Astrocyte of the spinal cord (primary cell): ENCODE measurements at regions not wholly inside any gene's neighbourhood (a gene's known extent, or its start where the extent isn't known, plus 50 kb on each side); places are given as distances from the start of the nearest gene placed in this dataset.

Experiments used
- DNase-seq: peaks from one replicate; pipeline ENCODE4 v3.0.0; 2011; ENCODE audit warnings: low read depth, low spot score
- H3K4me3 ChIP-seq: 2 replicates; pipeline ENCODE4 v1.5.1; 2011; ENCODE audit warnings: low read depth, mild to moderate bottlenecking, low read length, moderate library complexity
- in situ Hi-C: cut with HindIII; loops from 2 replicates; pipeline ENCODE4 v1.10.0; 2017; ENCODE audit warnings: low sequenced_read_pairs
- TF ChIP-seq, protein P1 (sequence below): IDR thresholded peaks from 2 replicates; pipeline ENCODE4 v1.5.1; 2012; ENCODE audit warnings: low read depth, mild to moderate bottlenecking, low read length, inconsistent platforms

DNA sequence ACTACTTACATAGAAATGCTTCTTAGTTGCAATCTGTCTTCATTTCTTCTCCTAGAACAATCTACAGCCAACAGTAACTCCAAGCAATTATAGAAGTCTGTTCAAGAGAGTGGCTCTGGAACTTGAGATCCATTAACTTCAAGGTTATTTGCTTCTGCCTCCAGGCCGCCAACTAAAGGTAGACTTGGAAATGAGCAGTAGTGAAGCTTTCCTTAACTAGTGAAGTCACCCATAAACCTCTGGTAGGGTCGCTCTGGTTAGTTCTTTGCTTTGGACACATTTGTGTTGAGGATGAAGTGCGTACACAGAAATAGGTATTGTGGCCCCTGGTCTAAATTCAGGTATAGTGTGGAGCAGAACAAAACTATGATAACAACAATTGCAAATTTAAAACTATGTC, 809.9 kb upstream of the RGS18 start:
- no peak overlapping the region for H3K4me3 ChIP-seq
- in situ Hi-C loops: no loop called here
- DNase-seq: no peak
- TF ChIP-seq, protein P1, sequence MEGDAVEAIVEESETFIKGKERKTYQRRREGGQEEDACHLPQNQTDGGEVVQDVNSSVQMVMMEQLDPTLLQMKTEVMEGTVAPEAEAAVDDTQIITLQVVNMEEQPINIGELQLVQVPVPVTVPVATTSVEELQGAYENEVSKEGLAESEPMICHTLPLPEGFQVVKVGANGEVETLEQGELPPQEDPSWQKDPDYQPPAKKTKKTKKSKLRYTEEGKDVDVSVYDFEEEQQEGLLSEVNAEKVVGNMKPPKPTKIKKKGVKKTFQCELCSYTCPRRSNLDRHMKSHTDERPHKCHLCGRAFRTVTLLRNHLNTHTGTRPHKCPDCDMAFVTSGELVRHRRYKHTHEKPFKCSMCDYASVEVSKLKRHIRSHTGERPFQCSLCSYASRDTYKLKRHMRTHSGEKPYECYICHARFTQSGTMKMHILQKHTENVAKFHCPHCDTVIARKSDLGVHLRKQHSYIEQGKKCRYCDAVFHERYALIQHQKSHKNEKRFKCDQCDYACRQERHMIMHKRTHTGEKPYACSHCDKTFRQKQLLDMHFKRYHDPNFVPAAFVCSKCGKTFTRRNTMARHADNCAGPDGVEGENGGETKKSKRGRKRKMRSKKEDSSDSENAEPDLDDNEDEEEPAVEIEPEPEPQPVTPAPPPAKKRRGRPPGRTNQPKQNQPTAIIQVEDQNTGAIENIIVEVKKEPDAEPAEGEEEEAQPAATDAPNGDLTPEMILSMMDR: no peak

DNA sequence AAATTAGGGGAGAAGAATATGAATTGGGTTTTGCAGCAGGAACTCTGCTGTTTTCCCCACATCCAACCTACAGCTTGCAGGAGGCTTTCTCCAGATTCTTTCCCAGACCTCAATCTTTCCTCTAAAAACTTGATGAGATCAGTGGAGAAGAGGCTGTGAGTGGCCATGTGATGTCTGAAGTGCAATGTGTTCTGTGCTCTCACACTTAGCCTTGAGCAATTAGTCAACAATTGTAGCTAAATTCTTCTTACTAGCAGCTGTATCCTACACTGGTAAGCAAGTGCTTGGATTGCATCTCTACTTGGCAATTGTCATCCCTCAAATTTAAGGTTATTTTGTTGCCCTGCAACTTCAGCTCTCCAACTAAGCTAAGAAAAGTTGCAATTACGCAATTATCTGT, 807.3 kb upstream of the RGS18 start:
- TF ChIP-seq, protein P1: no peak
- in situ Hi-C loops: no loop called here
- DNase-seq: no peak
- no peak overlapping the region for H3K4me3 ChIP-seq

GRCh38 chr1:191358724-191359123, 799.5 kb upstream of the RGS18 start:
- DNase-seq: no peak
- H3K4me3 ChIP-seq: no peak overlapping the region
- TF ChIP-seq, protein P1: no peak
- in situ Hi-C loops: no loop called here

- TF ChIP-seq, protein P1: no peak
- DNase-seq: no peak
- no peak overlapping the region for H3K4me3 ChIP-seq
- in situ Hi-C loops: no loop called here
Measured at GRCh38 chr1:191366686-191367085, 791.6 kb upstream of the RGS18 start.

DNA sequence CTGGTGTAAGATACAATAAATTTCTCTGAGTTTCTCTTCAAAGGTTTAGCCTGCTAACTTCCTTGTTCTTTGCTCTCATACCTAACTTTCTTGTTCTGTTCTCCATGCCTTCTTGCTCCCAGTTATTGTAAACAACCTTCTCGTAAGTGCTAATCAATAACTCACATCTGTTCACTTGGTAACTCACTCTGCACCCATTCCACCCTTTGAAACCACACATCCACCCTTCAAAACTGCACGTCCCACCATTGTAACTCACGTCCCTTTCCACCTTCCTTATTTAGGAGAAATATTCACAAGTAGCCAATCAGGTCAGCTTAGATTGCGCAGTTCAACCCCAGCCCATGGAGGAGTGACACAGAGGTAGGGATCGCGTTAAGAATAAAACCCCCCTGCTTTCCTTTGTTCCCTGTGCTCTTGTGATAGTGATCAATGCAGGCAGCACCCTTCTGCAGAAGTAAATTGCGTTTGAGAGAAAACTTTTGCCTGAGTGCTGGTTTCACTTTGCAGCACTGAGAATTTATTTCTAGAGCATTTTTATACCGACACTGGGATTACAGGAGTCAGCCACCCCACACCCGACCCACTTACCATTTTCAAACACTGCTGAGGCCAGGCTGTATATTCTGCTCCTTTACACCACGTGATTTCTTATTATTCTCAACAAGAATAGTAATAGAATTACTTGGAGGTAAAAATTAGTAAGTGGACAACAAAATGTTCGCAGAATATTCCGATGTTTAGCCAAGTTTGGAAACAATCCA, 789.2 kb upstream of the RGS18 start:
- in situ Hi-C loops: no loop called here
- no peak for DNase-seq
- TF ChIP-seq, protein P1: no peak
- no peak overlapping the region for H3K4me3 ChIP-seq

DNA sequence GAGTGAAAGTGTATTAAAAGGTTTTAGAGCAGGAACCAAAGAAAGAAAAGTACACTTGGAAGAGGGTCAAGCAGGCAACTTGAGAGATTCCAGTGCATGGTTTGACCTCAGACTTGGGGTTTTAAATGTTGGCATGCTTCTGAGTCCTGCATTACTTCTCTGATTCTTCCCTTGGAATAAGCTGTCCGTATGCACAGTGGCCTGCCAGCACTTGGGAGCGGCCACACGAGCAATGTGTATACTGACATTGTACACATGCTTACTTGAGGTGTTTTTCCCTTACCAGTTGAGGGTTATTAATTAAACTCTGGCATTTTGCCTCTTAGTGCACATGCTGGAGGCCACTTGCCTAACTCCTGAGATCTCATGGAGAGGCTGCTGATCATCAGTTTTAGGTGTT, 786.6 kb upstream of the RGS18 start:
- no peak overlapping the region for H3K4me3 ChIP-seq
- in situ Hi-C loops: no loop called here
- peak; percentile 16 for DNase-seq
- TF ChIP-seq, protein P1: no peak
